GM21360 (cell line): ENCODE measurements at regions not wholly inside any gene's neighbourhood (a gene's known extent, or its start where the extent isn't known, plus 50 kb on each side); places are given as distances from the start of the nearest gene placed in this dataset.

Experiments
- ATAC-seq: cut with Tn5 transposase; IDR thresholded peaks from one replicate; pipeline ENCODE4 v1.9.1; 2021; ENCODE audit warnings: mild to moderate bottlenecking, moderate library complexity; ENCODE audit not compliant: unreplicated experiment

GRCh38 chr3:41024031-41024836, 175.1 kb upstream of the CTNNB1 start:
- ATAC-seq, result no peak

GRCh38 chr3:41026394-41027177, 172.7 kb upstream of the CTNNB1 start:
- ATAC-seq, result no peak

GRCh38 chr3:41029356-41029755, 169.9 kb upstream of the CTNNB1 start:
- ATAC-seq, result no peak

GRCh38 chr3:41030220-41030619, 169.1 kb upstream of the CTNNB1 start:
- ATAC-seq, result no peak

- no peak for ATAC-seq
Measured at GRCh38 chr3:41031401-41031800, 167.9 kb upstream of the CTNNB1 start.

GRCh38 chr3:41033956-41034519, 165.3 kb upstream of the CTNNB1 start:
- no peak for ATAC-seq

GRCh38 chr3:41035456-41036022, 163.8 kb upstream of the CTNNB1 start:
- ATAC-seq, result no peak

- no peak for ATAC-seq
Measured at GRCh38 chr3:41037651-41038334, 161.5 kb upstream of the CTNNB1 start.

GRCh38 chr3:41040256-41040655, 159.0 kb upstream of the CTNNB1 start:
- no peak for ATAC-seq

GRCh38 chr3:41041462-41041861, 157.8 kb upstream of the CTNNB1 start:
- ATAC-seq, result no peak

- no peak for ATAC-seq
Measured at GRCh38 chr3:41041899-41042298, 157.4 kb upstream of the CTNNB1 start.

GRCh38 chr3:41044523-41044922, 154.8 kb upstream of the CTNNB1 start:
- no peak for ATAC-seq

- no peak for ATAC-seq
Measured at GRCh38 chr3:41045491-41045890, 153.8 kb upstream of the CTNNB1 start.

- no peak for ATAC-seq
Measured at GRCh38 chr3:41050144-41050543, 149.2 kb upstream of the CTNNB1 start.

- ATAC-seq, result no peak
Measured at GRCh38 chr3:41053220-41053619, 146.1 kb upstream of the CTNNB1 start.

- ATAC-seq, result no peak
Measured at GRCh38 chr3:41060106-41060505, 139.2 kb upstream of the CTNNB1 start.

GRCh38 chr3:41064070-41064469, 135.2 kb upstream of the CTNNB1 start:
- no peak for ATAC-seq

GRCh38 chr3:41064526-41064925, 134.8 kb upstream of the CTNNB1 start:
- no peak for ATAC-seq

- ATAC-seq, result no peak
Measured at GRCh38 chr3:41065340-41065739, 134.0 kb upstream of the CTNNB1 start.

GRCh38 chr3:41073190-41073589, 126.1 kb upstream of the CTNNB1 start:
- ATAC-seq, result no peak

GRCh38 chr3:41075975-41076374, 123.3 kb upstream of the CTNNB1 start:
- ATAC-seq, result no peak
